GM12878 (cell line): ENCODE measurements at regions not wholly inside any gene's neighbourhood (a gene's known extent, or its start where the extent isn't known, plus 50 kb on each side); places are given as distances from the start of the nearest gene placed in this dataset.

Experiments
- ATAC-seq: fragments of 200-7000 bp; cut with Tn5 transposase; 3 replicates; pipeline ENCODE4 v1.9.1; 2020; ENCODE audit warnings: mild to moderate bottlenecking, moderate library complexity
- BruUV-seq: library from RNA; stranded (reverse); fragments of 400-500 nt; replicated peaks from 2 replicates; lab custom pipeline; 2021; lab: Mats Ljungman, UMichigan
- CTCF ChIA-PET: fragments of 300-600 bp; sonication (Branson Sonifier 250); formaldehyde crosslinking; extraction: SDS; loops from one replicate; lab custom pipeline; 2021; ENCODE audit warnings: inconsistent platforms; lab: Yijun Ruan, JAX
- POLR2A ChIA-PET: fragments of 350-600 bp; formaldehyde crosslinking; extraction: SDS; loops from one replicate; lab custom pipeline; 2021; ENCODE audit warnings: inconsistent platforms; lab: Charles Lee
- RAD21 ChIA-PET: fragments of 300-600 bp; sonication (Branson Sonifier 250); formaldehyde crosslinking; loops from one replicate; lab custom pipeline; 2023; ENCODE audit warnings: antibody characterized with exemption; ENCODE audit not compliant: unreplicated experiment; lab: Charles Lee
- SMC1A ChIA-PET: fragments of 300-600 bp; sonication (Branson Sonifier 250); formaldehyde crosslinking; loops from one replicate; lab custom pipeline; 2023; ENCODE audit not compliant: unreplicated experiment, uncharacterized antibody; lab: Charles Lee
- DNase-seq: peaks from one replicate; pipeline ENCODE4 v3.0.0-alpha.2; 2011; ENCODE audit warnings: low read depth, low spot score
- FAIRE-seq: peaks from 3 replicates; lab custom pipeline; 2011; peaks lifted over from hg19 to GRCh38; lab: Jason Lieb, UNC
- H2AFZ ChIP-seq: 2 replicates; pipeline ENCODE4 v1.6.0; 2011; ENCODE audit warnings: low read depth, low read length, control low read depth; ENCODE audit not compliant: control insufficient read depth
- H3K27ac ChIP-seq: 2 replicates; pipeline ENCODE4 v1.5.1; 2011; ENCODE audit warnings: control low read depth; ENCODE audit not compliant: control insufficient read depth, insufficient read depth
- H3K27me3 ChIP-seq, 2 experiments: replicated peaks in 1 of 2; 2 replicates each; pipeline versions ENCODE4 v1.6.0 to v1.6.1; 2011; ENCODE audit warnings: low read length in 1 of 2; ENCODE audit not compliant: control insufficient read depth in 2 of 2, insufficient read depth in 2 of 2
- H3K36me3 ChIP-seq, 2 experiments: 2 replicates each; pipeline ENCODE4 v1.5.1; 2011; ENCODE audit warnings: low read length in 1 of 2; ENCODE audit not compliant: control insufficient read depth in 2 of 2, insufficient read depth in 2 of 2
- H3K4me1 ChIP-seq: 2 replicates; pipeline ENCODE4 v1.6.1; 2011; ENCODE audit warnings: mild to moderate bottlenecking, low read length, moderate library complexity, mixed read lengths; ENCODE audit not compliant: control insufficient read depth, insufficient read depth
- H3K4me2 ChIP-seq: 2 replicates; pipeline ENCODE4 v1.6.0; 2011; ENCODE audit warnings: control low read depth; ENCODE audit not compliant: control insufficient read depth, insufficient read depth
- H3K4me3 ChIP-seq: fragments of 200-600 bp; sonication (generic); 2 replicates; pipeline ENCODE4 v1.5.1; 2016
- H3K79me2 ChIP-seq: 2 replicates; pipeline ENCODE4 v1.6.0; 2011; ENCODE audit warnings: low read length; ENCODE audit not compliant: control insufficient read depth, insufficient read depth
- H3K9ac ChIP-seq: 2 replicates; pipeline ENCODE4 v1.8.0; 2011; ENCODE audit warnings: low read length, control low read depth, mixed read lengths; ENCODE audit not compliant: control insufficient read depth, insufficient read depth
- H3K9me3 ChIP-seq: replicated peaks from 3 replicates; pipeline ENCODE4 v1.5.1; 2011; ENCODE audit warnings: mild to moderate bottlenecking, low read length; ENCODE audit not compliant: control insufficient read depth, insufficient read depth
- H4K20me1 ChIP-seq: 2 replicates; pipeline ENCODE4 v1.6.0; 2011; ENCODE audit not compliant: control insufficient read depth, insufficient read depth
- CHD1 ChIP-seq: IDR thresholded peaks from 2 replicates; pipeline ENCODE4 v1.6.1; 2012; ENCODE audit warnings: low read depth, low read length, improper control_type of control experiment
- EGR1 ChIP-seq, 2 experiments: IDR thresholded peaks; 1 replicate in 1 of 2; 2 replicates in 1 of 2; pipeline ENCODE4 v1.6.1; 2011 to 2012; ENCODE audit warnings: low read depth in 2 of 2, low read length in 2 of 2, borderline replicate concordance in 1 of 2, mild to moderate bottlenecking in 1 of 2, moderate library complexity in 1 of 2
- FOXK2 ChIP-seq: fragments of 450-650 bp; IDR thresholded peaks from 2 replicates; pipeline ENCODE4 v1.6.1; 2017; ENCODE audit warnings: mild to moderate bottlenecking, moderate library complexity
- NFIC ChIP-seq: IDR thresholded peaks from 2 replicates; pipeline ENCODE4 v1.6.1; 2012; ENCODE audit warnings: low read depth, mild to moderate bottlenecking, inconsistent platforms, low read length, moderate library complexity
- NFXL1 ChIP-seq: fragments of 450-650 bp; IDR thresholded peaks from 2 replicates; pipeline ENCODE4 v1.6.1; 2017; ENCODE audit warnings: antibody characterized with exemption, mild to moderate bottlenecking, borderline replicate concordance
- POLR2AphosphoS2 ChIP-seq: IDR thresholded peaks from 2 replicates; pipeline ENCODE4 v1.6.1; 2011; ENCODE audit warnings: low read depth, mild to moderate bottlenecking, low read length, improper control_type of control experiment, moderate library complexity
- WRNIP1 ChIP-seq: IDR thresholded peaks from 2 replicates; pipeline ENCODE4 v1.6.1; 2011; ENCODE audit warnings: low read depth, low read length, improper control_type of control experiment, borderline replicate concordance
- YY1 ChIP-seq: IDR thresholded peaks from 2 replicates; pipeline ENCODE4 v1.6.1; 2011; ENCODE audit warnings: low read depth, mild to moderate bottlenecking, low read length
- ZNF274 ChIP-seq: IDR thresholded peaks from one replicate; pipeline ENCODE4 v1.8.0; 2011; ENCODE audit not compliant: insufficient read length, insufficient read depth
- WGBS: methylation state at CpG from one replicate; pipeline ENCODE4 v1.1.6; 2016; ENCODE audit warnings: low lambda C conversion rate; ENCODE audit not compliant: insufficient replicate concordance, insufficient coverage; ENCODE audit errors: missing lambda C conversion rate; 5-methylcytosine and 5-hydroxymethylcytosine counted together
- in situ Hi-C: fragments of 300-500 bp; cut with MboI; formaldehyde crosslinking; loops from 9 replicates; pipeline ENCODE4 v1.14.3; 2018; ENCODE audit warnings: mixed read lengths
- intact Hi-C: fragments of 100-400 bp; cut with micrococcal nuclease; formaldehyde crosslinking; loops from one replicate; pipeline ENCODE4 v1.14.2; 2022; ENCODE audit not compliant: unreplicated experiment
- TF ChIP-seq, protein P1 (sequence below): IDR thresholded peaks from 2 replicates; pipeline ENCODE4 v1.6.1; 2012; ENCODE audit warnings: low read length, inconsistent platforms
- TF ChIP-seq, protein P2 (sequence below): IDR thresholded peaks from 2 replicates; pipeline ENCODE4 v1.6.1; 2011; ENCODE audit warnings: borderline replicate concordance, low read depth, mild to moderate bottlenecking, moderate library complexity, low read length; ENCODE audit not compliant: insufficient read depth, poor library complexity, severe bottlenecking
- TF ChIP-seq, protein P3 (sequence below): IDR thresholded peaks from 2 replicates; pipeline ENCODE4 v1.6.1; 2011; ENCODE audit warnings: low read depth, low read length, improper control_type of control experiment, borderline replicate concordance
- TF ChIP-seq, protein P4 (sequence below): fragments of 450-650 bp; IDR thresholded peaks from 2 replicates; pipeline ENCODE4 v1.6.1; 2017; ENCODE audit warnings: borderline replicate concordance

DNA sequence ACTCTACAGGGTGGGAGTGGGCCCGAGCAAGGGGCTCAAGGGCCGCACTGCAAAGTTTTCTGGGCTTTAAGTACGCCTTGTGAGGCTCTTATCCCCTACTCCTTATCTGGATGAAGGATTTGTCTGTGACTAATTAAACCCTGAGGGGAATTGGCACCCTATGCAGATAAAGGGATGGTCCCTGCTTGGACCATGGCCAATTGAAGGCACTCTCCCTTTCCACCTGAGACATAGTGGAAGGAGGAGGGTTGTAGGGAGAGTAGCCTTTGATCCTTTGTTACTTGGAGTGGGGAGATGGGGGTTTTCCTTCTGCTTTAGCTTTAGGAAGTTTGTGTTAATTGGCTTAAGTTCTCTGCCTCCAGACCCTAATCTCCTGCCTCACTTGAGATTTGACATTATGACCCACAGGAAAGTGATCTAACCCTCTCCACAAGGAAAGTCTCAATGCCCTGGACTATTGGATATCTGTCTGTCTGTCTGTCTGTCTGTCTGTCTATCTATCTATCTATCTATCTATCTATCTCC is 1158.8 kb upstream of the SORCS1 start:
- Histone ChIP-seq H3K36me3 (no peaks in the 10 kb centered on the region), H3K4me2 (no peak overlapping the region), H2AFZ (no peak overlapping the region), H3K9me3 (no peaks in the 10 kb centered on the region), H3K4me3 (no peak overlapping the region), H3K27ac (no peak overlapping the region), H3K4me1 (no peaks in the 10 kb centered on the region), H4K20me1 (no peaks in the 10 kb centered on the region), H3K79me2 (no peaks in the 10 kb centered on the region), H3K9ac (no peak overlapping the region), H3K27me3 (no peaks in the 10 kb centered on the region)
- in situ Hi-C loops (no loop called here), intact Hi-C loops (no loop called here)
- FAIRE-seq, result no peak
- ChIA-PET SMC1A (no interaction called here), RAD21 (no interaction called here), CTCF (no interaction called here), POLR2A (no interaction called here)
- DNase-seq, result no peak
- 0% methylated on average over 3 of the region's 3 CpGs for WGBS
- no TSS peak for BruUV-seq
- no peak for TF ChIP-seq YY1
- no peak for TF ChIP-seq ZNF274
- no peak for TF ChIP-seq WRNIP1
- no peak for TF ChIP-seq FOXK2
- TF ChIP-seq NFIC, result no peak
- no peak for TF ChIP-seq EGR1 (IDR thresholded peaks at IDR 0.05; ENCODE audit: borderline replicate concordance in 1 of 2, low read depth in 2 of 2, low read length in 2 of 2)
- TF ChIP-seq, protein P1, sequence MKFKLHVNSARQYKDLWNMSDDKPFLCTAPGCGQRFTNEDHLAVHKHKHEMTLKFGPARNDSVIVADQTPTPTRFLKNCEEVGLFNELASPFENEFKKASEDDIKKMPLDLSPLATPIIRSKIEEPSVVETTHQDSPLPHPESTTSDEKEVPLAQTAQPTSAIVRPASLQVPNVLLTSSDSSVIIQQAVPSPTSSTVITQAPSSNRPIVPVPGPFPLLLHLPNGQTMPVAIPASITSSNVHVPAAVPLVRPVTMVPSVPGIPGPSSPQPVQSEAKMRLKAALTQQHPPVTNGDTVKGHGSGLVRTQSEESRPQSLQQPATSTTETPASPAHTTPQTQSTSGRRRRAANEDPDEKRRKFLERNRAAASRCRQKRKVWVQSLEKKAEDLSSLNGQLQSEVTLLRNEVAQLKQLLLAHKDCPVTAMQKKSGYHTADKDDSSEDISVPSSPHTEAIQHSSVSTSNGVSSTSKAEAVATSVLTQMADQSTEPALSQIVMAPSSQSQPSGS, result no peak
- no peak for TF ChIP-seq CHD1
- TF ChIP-seq POLR2AphosphoS2, result no peak
- TF ChIP-seq, protein P2, sequence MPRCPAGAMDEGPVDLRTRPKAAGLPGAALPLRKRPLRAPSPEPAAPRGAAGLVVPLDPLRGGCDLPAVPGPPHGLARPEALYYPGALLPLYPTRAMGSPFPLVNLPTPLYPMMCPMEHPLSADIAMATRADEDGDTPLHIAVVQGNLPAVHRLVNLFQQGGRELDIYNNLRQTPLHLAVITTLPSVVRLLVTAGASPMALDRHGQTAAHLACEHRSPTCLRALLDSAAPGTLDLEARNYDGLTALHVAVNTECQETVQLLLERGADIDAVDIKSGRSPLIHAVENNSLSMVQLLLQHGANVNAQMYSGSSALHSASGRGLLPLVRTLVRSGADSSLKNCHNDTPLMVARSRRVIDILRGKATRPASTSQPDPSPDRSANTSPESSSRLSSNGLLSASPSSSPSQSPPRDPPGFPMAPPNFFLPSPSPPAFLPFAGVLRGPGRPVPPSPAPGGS, result no peak
- TF ChIP-seq NFXL1, result no peak
- TF ChIP-seq, protein P3, sequence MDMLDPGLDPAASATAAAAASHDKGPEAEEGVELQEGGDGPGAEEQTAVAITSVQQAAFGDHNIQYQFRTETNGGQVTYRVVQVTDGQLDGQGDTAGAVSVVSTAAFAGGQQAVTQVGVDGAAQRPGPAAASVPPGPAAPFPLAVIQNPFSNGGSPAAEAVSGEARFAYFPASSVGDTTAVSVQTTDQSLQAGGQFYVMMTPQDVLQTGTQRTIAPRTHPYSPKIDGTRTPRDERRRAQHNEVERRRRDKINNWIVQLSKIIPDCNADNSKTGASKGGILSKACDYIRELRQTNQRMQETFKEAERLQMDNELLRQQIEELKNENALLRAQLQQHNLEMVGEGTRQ, result no peak
- TF ChIP-seq, protein P4, sequence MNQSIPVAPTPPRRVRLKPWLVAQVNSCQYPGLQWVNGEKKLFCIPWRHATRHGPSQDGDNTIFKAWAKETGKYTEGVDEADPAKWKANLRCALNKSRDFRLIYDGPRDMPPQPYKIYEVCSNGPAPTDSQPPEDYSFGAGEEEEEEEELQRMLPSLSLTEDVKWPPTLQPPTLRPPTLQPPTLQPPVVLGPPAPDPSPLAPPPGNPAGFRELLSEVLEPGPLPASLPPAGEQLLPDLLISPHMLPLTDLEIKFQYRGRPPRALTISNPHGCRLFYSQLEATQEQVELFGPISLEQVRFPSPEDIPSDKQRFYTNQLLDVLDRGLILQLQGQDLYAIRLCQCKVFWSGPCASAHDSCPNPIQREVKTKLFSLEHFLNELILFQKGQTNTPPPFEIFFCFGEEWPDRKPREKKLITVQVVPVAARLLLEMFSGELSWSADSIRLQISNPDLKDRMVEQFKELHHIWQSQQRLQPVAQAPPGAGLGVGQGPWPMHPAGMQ, result no peak
- ATAC-seq, result no peak
